ENCODE measurements at regions not wholly inside any gene's neighbourhood (a gene's known extent, or its start where the extent isn't known, plus 50 kb on each side); places are given as distances from the start of the nearest gene placed in this dataset.

- TF ChIP-seq POLR2A (IDR thresholded peaks at IDR 0.05) = no peak
- TF ChIP-seq CTCF (IDR thresholded peaks at IDR 0.05) = no peak
- TF ChIP-seq EP300 (IDR thresholded peaks at IDR 0.05) = no peak
- TF ChIP-seq POLR2AphosphoS5 (IDR thresholded peaks at IDR 0.05) = no peak
- WGBS, 2 donors = 89 to 92% methylated on average over 2 of the region's 2 CpGs
- no peaks in the 10 kb centered on the region for H3K36me3 ChIP-seq
- H3K9me3 ChIP-seq = no peaks in the 10 kb centered on the region
- H3K27ac ChIP-seq = no peak overlapping the region
- no peak overlapping the region for H3K4me3 ChIP-seq
- H3K4me1 ChIP-seq = no peaks in the 10 kb centered on the region
- no peaks in the 10 kb centered on the region for H3K27me3 ChIP-seq
- DNase-seq = no peak
- intact Hi-C loops (cut with DNase I) = no loop called here
Measured at GRCh38 chr13:88377852-88378251, 706.7 kb downstream of the SLITRK5 start.

- Histone ChIP-seq H3K27me3 (no peaks in the 10 kb centered on the region), H3K4me3 (no peak overlapping the region), H3K27ac (no peak overlapping the region), H3K4me1 (no peaks in the 10 kb centered on the region), H3K36me3 (no peaks in the 10 kb centered on the region), H3K9me3 (no peaks in the 10 kb centered on the region)
- no peak for TF ChIP-seq CTCF (IDR thresholded peaks at IDR 0.05)
- TF ChIP-seq EP300 (IDR thresholded peaks at IDR 0.05) = no peak
- TF ChIP-seq POLR2AphosphoS5 (IDR thresholded peaks at IDR 0.05) = no peak
- TF ChIP-seq POLR2A (IDR thresholded peaks at IDR 0.05) = no peak
- intact Hi-C loops (cut with DNase I) = no loop called here
- no peak for DNase-seq
Measured at GRCh38 chr13:88384542-88384941, 713.4 kb downstream of the SLITRK5 start.

- no peak overlapping the region for H3K27ac ChIP-seq
- H3K9me3 ChIP-seq = no peaks in the 10 kb centered on the region
- no peaks in the 10 kb centered on the region for H3K4me1 ChIP-seq
- no peaks in the 10 kb centered on the region for H3K36me3 ChIP-seq
- intact Hi-C loops (cut with DNase I) = no loop called here
- DNase-seq = no peak
- no peak overlapping the region for H3K4me3 ChIP-seq
- TF ChIP-seq CTCF (IDR thresholded peaks at IDR 0.05) = no peak
- no peak for TF ChIP-seq POLR2A (IDR thresholded peaks at IDR 0.05)
- no peak for TF ChIP-seq EP300 (IDR thresholded peaks at IDR 0.05)
- no peak for TF ChIP-seq POLR2AphosphoS5 (IDR thresholded peaks at IDR 0.05)
- no peaks in the 10 kb centered on the region for H3K27me3 ChIP-seq
Measured at GRCh38 chr13:88395804-88396203, 724.6 kb downstream of the SLITRK5 start.

- WGBS, 2 donors = 71 to 88% methylated on average over 2 of the region's 2 CpGs
- no peaks in the 10 kb centered on the region for H3K9me3 ChIP-seq
- intact Hi-C loops (cut with DNase I) = no loop called here
- no peaks in the 10 kb centered on the region for H3K36me3 ChIP-seq
- no peak overlapping the region for H3K4me3 ChIP-seq
- no peaks in the 10 kb centered on the region for H3K27me3 ChIP-seq
- no peaks in the 10 kb centered on the region for H3K4me1 ChIP-seq
- no peak for DNase-seq
- no peak for TF ChIP-seq CTCF (IDR thresholded peaks at IDR 0.05)
- no peak for TF ChIP-seq POLR2AphosphoS5 (IDR thresholded peaks at IDR 0.05)
- TF ChIP-seq POLR2A (IDR thresholded peaks at IDR 0.05) = no peak
- no peak for TF ChIP-seq EP300 (IDR thresholded peaks at IDR 0.05)
- no peak overlapping the region for H3K27ac ChIP-seq
Measured at GRCh38 chr13:88411696-88412095, 740.5 kb downstream of the SLITRK5 start.

- Histone ChIP-seq H3K27me3 (no peaks in the 10 kb centered on the region), H3K9me3 (no peaks in the 10 kb centered on the region), H3K4me3 (no peak overlapping the region), H3K27ac (no peak overlapping the region), H3K36me3 (no peaks in the 10 kb centered on the region), H3K4me1 (no peaks in the 10 kb centered on the region)
- TF ChIP-seq POLR2AphosphoS5 (IDR thresholded peaks at IDR 0.05) = no peak
- no peak for TF ChIP-seq POLR2A (IDR thresholded peaks at IDR 0.05)
- TF ChIP-seq CTCF (IDR thresholded peaks at IDR 0.05) = no peak
- TF ChIP-seq EP300 (IDR thresholded peaks at IDR 0.05) = no peak
- intact Hi-C loops (cut with DNase I) = no loop called here
- 94 to 95% methylated on average over 1 of the region's 1 CpG for WGBS, 2 donors
- no peak for DNase-seq
Measured at GRCh38 chr13:88417801-88418200, 746.6 kb downstream of the SLITRK5 start.

Data from sigmoid colon (tissue), 6 donors.